Spleen (tissue), 11 donors: ENCODE measurements at regions not wholly inside any gene's neighbourhood (a gene's known extent, or its start where the extent isn't known, plus 50 kb on each side); places are given as distances from the start of the nearest gene placed in this dataset.

Experiments
- DNase-seq: peaks from one replicate; pipeline ENCODE4 v3.0.0-alpha.2; 2020
- H3K27ac ChIP-seq, 8 donors: fragments of 200-600 bp; sonication (generic) in 7 of 8; 1 replicate in 4 of 8; 2 replicates in 4 of 8; pipeline versions ENCODE4 v1.5.0 to v1.8.0; 2016 to 2021; ENCODE audit warnings: inconsistent platforms in 4 of 8, mild to moderate bottlenecking in 4 of 8, moderate library complexity in 1 of 8
- H3K27me3 ChIP-seq, 7 donors: fragments of 200-600 bp; sonication (generic) in 6 of 7; replicated peaks in 1 of 7; 1 replicate in 4 of 7; 2 replicates in 3 of 7; pipeline versions ENCODE4 v1.5.0 to v1.8.0; 2016 to 2021; ENCODE audit warnings: inconsistent platforms in 3 of 7, mild to moderate bottlenecking in 1 of 7
- H3K36me3 ChIP-seq, 6 donors: fragments of 200-600 bp; sonication (generic) in 5 of 6; 1 replicate in 4 of 6; 2 replicates in 2 of 6; pipeline versions ENCODE4 v1.5.0 to v1.8.0; 2016 to 2021; ENCODE audit warnings: inconsistent platforms in 2 of 6
- H3K4me1 ChIP-seq, 6 donors: fragments of 200-600 bp; sonication (generic) in 5 of 6; 1 replicate in 3 of 6; 2 replicates in 3 of 6; pipeline versions ENCODE4 v1.5.0 to v1.8.0; 2016 to 2021; ENCODE audit warnings: inconsistent platforms in 3 of 6
- H3K4me3 ChIP-seq, 8 donors: fragments of 200-600 bp; sonication (generic) in 7 of 8; 1 replicate in 4 of 8; 2 replicates in 4 of 8; pipeline versions ENCODE4 v1.5.0 to v1.8.0; 2016 to 2021; ENCODE audit warnings: inconsistent platforms in 4 of 8, mild to moderate bottlenecking in 4 of 8, moderate library complexity in 2 of 8
- H3K9me3 ChIP-seq, 8 donors: fragments of 200-600 bp; sonication (generic) in 7 of 8; 1 replicate in 4 of 8; 2 replicates in 4 of 8; pipeline versions ENCODE4 v1.5.0 to v1.8.0; 2016 to 2021; ENCODE audit warnings: inconsistent platforms in 4 of 8
- POLR2A ChIP-seq, 3 donors: fragments of 450-650 bp; IDR thresholded peaks; one replicate each; pipeline ENCODE4 v1.5.1; 2017; ENCODE audit warnings: antibody characterized with exemption in 3 of 3, mild to moderate bottlenecking in 1 of 3
- POLR2AphosphoS5 ChIP-seq, 3 donors: sonication (generic); formaldehyde crosslinking; IDR thresholded peaks; one replicate each; pipeline ENCODE4 v1.5.1; 2017; ENCODE audit warnings: antibody characterized with exemption in 3 of 3
- WGBS, 5 donors: extraction: QIAGEN DNeasy Blood & Tissue Kit in 3 of 5; methylation state at CpG; one replicate each; pipeline versions ENCODE4 v1.1.5 to v1.1.7; 2013 to 2018; 5-methylcytosine and 5-hydroxymethylcytosine counted together
- intact Hi-C: fragments of 100-400 bp; cut with DNase I; formaldehyde crosslinking; loops from one replicate; pipeline ENCODE4 v1.15.0; 2023; ENCODE audit warnings: low total_unique reads
- TF ChIP-seq, protein P1 (sequence below), 11 experiments: fragments of 200-600 bp in 7 of 11; fragments of 450-650 bp in 4 of 11; sonication (generic) in 4 of 11; IDR thresholded peaks in 8 of 11; conservative IDR thresholded peaks in 3 of 11; 1 replicate in 7 of 11; 2 replicates in 4 of 11; pipeline versions ENCODE4 v1.4.0 to v1.8.0; 2016 to 2021; ENCODE audit warnings: antibody characterized with exemption in 11 of 11, inconsistent platforms in 4 of 11, mild to moderate bottlenecking in 1 of 11
- donor health status: healthy with polysubstance abuse.
- donor health status: DM: no; HTN: no; CAD: no; lungs with moderate emphysema.
- donor health status: DM: no; HTN: no; CAD: no.
- donor health status: Bipolar disorder and iron deficiency.
- donor health status: healthy.
- donor health status: DM: no; HTN: no; CAD: no.
- donor health status: DM: yes; HTN: yes; CAD: no.

DNA sequence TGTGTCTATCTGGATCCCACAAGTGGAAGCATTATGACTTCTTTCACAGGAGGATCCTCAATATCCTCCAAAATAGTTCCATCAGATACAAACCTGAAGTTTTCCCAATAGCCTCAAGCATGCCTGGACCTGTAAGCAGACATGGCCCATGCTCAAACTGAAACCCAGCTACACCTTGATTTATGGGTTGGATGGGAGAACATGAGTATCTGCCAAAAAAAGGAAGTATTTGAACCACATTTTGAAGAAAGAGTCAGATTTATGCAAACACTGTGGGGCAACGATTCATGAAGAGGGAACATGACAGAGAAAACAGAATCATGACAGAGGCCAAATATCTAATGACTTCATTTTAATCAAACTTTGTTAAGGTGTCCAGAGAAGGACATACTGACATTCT lies 351.0 kb upstream of the NFIA start:
- DNase-seq = no peak
- H3K27ac ChIP-seq = no peak overlapping the region
- no peaks in the 10 kb centered on the region for H3K36me3 ChIP-seq
- TF ChIP-seq, protein P1, sequence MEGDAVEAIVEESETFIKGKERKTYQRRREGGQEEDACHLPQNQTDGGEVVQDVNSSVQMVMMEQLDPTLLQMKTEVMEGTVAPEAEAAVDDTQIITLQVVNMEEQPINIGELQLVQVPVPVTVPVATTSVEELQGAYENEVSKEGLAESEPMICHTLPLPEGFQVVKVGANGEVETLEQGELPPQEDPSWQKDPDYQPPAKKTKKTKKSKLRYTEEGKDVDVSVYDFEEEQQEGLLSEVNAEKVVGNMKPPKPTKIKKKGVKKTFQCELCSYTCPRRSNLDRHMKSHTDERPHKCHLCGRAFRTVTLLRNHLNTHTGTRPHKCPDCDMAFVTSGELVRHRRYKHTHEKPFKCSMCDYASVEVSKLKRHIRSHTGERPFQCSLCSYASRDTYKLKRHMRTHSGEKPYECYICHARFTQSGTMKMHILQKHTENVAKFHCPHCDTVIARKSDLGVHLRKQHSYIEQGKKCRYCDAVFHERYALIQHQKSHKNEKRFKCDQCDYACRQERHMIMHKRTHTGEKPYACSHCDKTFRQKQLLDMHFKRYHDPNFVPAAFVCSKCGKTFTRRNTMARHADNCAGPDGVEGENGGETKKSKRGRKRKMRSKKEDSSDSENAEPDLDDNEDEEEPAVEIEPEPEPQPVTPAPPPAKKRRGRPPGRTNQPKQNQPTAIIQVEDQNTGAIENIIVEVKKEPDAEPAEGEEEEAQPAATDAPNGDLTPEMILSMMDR (IDR thresholded peaks at IDR 0.05 in 8 of 11, conservative IDR thresholded peaks at IDR 0.05 in 3 of 11) = no peak
- TF ChIP-seq POLR2A (IDR thresholded peaks at IDR 0.05) = no peak
- TF ChIP-seq POLR2AphosphoS5 (IDR thresholded peaks at IDR 0.05) = no peak
- H3K4me1 ChIP-seq = no peaks in the 10 kb centered on the region
- H3K27me3 ChIP-seq = no peaks in the 10 kb centered on the region
- intact Hi-C loops = no loop called here
- no peaks in the 10 kb centered on the region for H3K9me3 ChIP-seq
- 15 to 48% (median 28%) methylated on average over 1 of the region's 1 CpG for WGBS, 5 donors
- H3K4me3 ChIP-seq = no peak overlapping the region

DNA sequence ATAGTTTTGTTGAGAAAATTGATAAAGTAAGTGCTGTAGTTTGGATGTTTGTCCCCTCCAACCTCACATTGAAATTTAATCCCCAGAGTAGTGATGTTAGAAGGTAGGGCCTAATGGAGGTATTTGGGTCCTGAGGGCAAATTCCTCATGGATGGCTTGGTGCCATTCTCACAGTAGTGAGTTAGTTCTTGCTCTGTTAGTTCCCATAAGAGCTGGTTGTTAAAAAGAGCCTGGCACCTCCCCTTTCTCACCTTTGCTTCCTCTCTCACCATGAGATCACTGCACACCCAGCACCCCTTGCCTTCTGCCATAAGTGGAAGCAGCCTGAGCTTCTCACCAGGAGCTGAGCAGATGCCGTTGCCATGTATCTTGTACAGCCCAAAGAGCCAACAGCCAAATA lies 354.8 kb upstream of the NFIA start:
- H3K4me1 ChIP-seq = no peaks in the 10 kb centered on the region
- H3K4me3 ChIP-seq = no peak overlapping the region
- peaks cover 0 to under 1% (median 0%) of the 10 kb centered on the region in 8 donors for H3K9me3 ChIP-seq
- H3K36me3 ChIP-seq = no peaks in the 10 kb centered on the region
- no peak overlapping the region for H3K27ac ChIP-seq
- intact Hi-C loops = no loop called here
- TF ChIP-seq POLR2A (IDR thresholded peaks at IDR 0.05) = no peak
- TF ChIP-seq, protein P1 (IDR thresholded peaks at IDR 0.05 in 8 of 11, conservative IDR thresholded peaks at IDR 0.05 in 3 of 11) = no peak
- no peak for TF ChIP-seq POLR2AphosphoS5 (IDR thresholded peaks at IDR 0.05)
- 85 to 94% (median 89%) methylated on average over 1 of the region's 1 CpG for WGBS, 5 donors
- no peaks in the 10 kb centered on the region for H3K27me3 ChIP-seq
- DNase-seq = no peak

DNA sequence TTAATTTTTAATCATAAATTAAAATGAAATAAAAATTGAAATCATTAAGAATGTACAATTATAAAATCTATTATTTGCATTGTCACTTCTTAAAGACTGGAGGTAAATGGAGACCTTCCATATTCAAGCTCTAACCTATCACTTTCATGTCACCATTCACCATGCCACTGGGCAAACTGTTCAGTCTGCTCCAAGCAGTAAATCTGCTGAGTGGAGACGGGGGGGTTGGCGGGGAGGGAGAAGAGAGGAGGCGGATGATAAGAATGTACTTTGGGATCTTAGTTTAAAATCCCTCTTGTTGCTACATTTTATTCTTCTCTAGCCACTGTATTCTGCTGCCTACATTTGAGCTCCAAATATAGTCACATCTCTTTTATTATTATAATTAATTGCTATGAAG lies 365.9 kb upstream of the NFIA start:
- peaks cover 0 to 17% (median 4%) of the 10 kb centered on the region in 8 donors for H3K9me3 ChIP-seq
- no peaks in the 10 kb centered on the region for H3K27me3 ChIP-seq
- WGBS, 5 donors = 87 to 97% (median 88%) methylated on average over 3 of the region's 3 CpGs
- TF ChIP-seq, protein P1 (IDR thresholded peaks at IDR 0.05 in 8 of 11, conservative IDR thresholded peaks at IDR 0.05 in 3 of 11) = no peak
- TF ChIP-seq POLR2AphosphoS5 (IDR thresholded peaks at IDR 0.05) (no peak), POLR2A (IDR thresholded peaks at IDR 0.05) (no peak)
- no peaks in the 10 kb centered on the region for H3K36me3 ChIP-seq
- H3K4me1 ChIP-seq = no peaks in the 10 kb centered on the region
- no peak overlapping the region for H3K4me3 ChIP-seq
- H3K27ac ChIP-seq = no peak overlapping the region
- intact Hi-C loops = no loop called here
- DNase-seq = no peak

DNA sequence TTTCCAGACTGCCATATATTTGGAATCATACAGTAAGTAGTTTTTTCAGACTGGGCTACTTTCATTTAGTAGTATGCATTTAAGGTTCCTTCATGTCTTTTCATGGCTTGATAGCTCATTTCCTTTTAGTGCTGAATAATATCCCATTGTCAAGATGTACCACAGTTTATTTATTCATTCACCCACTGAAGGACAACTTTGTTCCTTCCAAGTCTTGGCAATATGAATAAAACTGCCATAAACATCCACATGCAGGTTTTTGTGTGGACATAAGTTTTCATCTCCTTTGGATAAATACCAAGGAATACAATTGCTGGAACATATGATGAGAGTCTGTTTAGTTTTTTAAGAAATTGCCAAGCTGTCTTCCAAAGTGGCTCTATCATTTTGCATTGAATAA lies 366.4 kb upstream of the NFIA start:
- Histone ChIP-seq H3K4me3 (no peak overlapping the region), H3K9me3 (peaks cover 0 to 17% (median 3%) of the 10 kb centered on the region in 8 donors), H3K27me3 (no peaks in the 10 kb centered on the region), H3K27ac (no peak overlapping the region), H3K36me3 (no peaks in the 10 kb centered on the region), H3K4me1 (no peaks in the 10 kb centered on the region)
- intact Hi-C loops = no loop called here
- TF ChIP-seq POLR2AphosphoS5 (IDR thresholded peaks at IDR 0.05) = no peak
- no peak for TF ChIP-seq POLR2A (IDR thresholded peaks at IDR 0.05)
- TF ChIP-seq, protein P1 (IDR thresholded peaks at IDR 0.05 in 8 of 11, conservative IDR thresholded peaks at IDR 0.05 in 3 of 11) = no peak
- no peak for DNase-seq
